ENCODE measurements at regions not wholly inside any gene's neighbourhood (a gene's known extent, or its start where the extent isn't known, plus 50 kb on each side); places are given as distances from the start of the nearest gene placed in this dataset.

- no peak for DNase-seq
Observed at GRCh38 chr17:65442691-65443090, 118.8 kb downstream of the AXIN2 start.

- no peak for DNase-seq
Observed at GRCh38 chr17:65442250-65442649, 119.2 kb downstream of the AXIN2 start.

DNA sequence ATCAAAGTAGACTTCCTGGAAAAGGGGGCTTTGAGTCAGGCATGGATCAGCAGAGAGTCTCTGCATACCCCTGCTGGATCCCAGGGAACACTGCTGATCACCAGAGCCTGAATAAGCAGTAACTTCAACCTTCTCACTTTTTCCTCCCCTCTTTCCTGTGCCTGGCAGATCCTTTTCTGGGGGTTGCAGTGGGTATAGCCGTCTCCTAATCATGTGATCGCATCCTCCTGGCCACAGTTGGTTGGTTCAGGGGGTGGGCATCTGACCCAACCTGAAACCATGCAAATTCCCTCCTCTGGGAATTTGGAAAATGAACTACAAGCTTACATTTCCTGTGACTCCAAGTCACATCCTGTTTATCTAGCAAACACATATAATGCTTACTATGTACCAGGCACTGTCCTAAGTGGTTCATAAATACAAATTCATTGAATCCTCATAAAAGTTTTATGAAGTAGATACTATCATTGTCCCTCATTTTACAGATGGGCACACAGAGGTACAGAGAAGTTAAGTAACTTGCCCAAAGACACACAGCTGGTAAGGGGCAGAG is 120.3 kb downstream of the AXIN2 start:
- no peak for DNase-seq

DNA sequence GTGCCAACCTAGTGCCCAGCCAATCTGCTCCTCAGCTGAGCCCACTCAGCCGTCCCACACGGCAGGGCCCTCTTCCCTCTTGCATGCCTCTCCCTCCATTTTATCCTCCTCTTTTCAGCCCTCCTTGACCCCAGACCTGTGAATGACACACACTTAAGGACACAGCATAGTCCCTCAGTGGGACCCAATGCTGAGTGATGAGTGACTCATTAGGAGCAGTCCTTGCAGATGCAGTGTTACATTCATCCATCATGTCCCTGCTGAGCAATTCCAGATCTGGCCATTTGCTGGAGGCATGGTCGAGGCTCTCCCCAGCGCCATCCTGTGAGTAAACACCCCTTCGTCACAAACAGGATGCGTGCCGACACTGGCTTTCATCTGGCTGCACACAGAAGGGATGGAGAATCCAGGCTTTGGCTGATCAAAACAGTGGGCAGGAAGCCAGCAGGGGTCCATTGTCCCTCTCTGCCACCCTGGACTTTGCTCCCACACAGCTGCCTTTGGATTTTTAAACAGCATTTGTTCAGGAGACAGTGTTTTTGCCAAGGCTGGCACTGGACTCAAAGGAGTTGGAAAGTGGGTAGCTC is 122.6 kb downstream of the AXIN2 start:
- no peak for DNase-seq

- DNase-seq, result no peak
Observed at GRCh38 chr17:65438173-65438572, 123.3 kb downstream of the AXIN2 start.

DNA sequence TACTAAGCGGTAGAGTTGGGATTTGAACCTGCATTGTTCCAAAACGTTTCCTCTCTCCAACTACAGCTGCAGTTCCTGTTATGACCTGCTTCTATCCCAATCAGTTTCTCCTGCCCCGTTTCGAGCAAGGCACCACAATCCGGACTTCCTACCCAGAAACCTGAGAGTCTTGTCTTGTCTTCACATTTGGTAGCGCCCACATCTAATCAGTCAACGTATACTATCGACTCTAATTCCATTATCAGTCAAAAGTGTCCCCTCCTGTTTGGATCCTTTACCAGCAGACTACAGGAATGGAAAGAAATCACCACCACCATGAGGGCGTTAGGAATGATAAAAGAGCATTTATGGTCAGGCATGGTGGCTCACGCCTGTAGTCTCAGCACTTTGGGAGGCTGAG is 124.6 kb downstream of the AXIN2 start:
- no peak for DNase-seq

DNA sequence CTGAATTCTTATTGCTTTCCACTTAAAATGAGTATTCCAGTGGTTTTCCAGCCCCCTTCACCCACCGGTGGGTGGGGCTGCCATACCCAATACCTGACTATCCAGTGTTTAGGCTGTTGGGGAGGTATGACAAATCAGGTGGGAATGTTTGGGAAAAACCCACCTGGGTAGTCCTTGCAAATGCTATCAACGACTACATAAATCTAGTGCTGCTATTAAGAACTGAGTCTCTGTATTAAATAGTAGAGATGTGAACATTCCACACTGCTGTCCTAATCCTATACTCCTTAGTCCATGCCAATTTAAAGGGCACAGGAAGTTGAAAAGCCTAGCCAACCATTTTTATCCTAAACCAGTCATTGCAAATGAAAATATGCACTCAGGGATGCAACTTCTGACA is 126.6 kb downstream of the AXIN2 start:
- no peak for DNase-seq

- no peak for DNase-seq
Observed at GRCh38 chr17:65434251-65434650, 127.2 kb downstream of the AXIN2 start.

DNA sequence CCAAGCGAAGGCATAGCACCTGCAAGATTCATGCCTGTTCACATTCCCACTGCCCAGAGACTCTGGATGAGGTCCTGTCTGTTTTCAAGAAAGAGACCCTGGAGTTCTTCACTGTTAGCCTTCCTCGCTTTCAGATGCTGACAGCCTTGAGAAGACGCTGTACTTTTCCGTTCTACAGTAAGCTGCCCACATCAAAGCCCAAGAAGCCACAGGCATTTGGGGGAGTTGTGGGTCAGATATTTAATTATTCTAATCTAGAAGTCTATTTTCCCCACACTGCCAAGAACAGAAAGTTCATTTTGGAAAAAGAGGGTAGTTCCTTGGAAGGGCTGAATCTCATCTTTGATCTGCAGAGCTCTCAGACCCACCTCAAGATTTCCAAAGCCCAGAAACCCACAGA is 127.9 kb downstream of the AXIN2 start:
- no peak for DNase-seq

- no peak for DNase-seq
Observed at GRCh38 chr17:65433157-65433556, 128.3 kb downstream of the AXIN2 start.

DNA sequence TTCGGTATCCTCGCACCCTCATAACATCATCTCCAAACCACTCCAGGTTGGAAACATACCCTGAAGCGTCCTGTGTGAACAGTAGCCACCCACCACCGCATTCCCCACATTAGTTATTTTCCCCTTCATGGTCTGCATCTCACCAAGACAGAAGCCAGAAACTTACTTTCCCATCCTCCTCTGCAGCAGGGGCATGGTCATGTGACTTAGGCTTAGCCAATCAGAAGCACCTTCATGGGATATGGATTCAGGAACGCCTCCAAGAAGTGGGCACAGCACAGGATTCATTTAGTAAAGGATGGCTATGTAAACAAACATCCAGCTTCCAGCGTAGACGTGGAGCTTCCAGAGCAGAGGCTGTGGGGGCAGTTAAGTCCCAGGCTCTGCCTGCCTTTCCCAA is 130.3 kb downstream of the AXIN2 start:
- DNase-seq, result no peak

- DNase-seq, result no peak
Observed at GRCh38 chr17:65430209-65430833, 131.1 kb downstream of the AXIN2 start.

GRCh38 chr17:65423346-65424140 is 137.9 kb downstream of the AXIN2 start:
- no peak for DNase-seq

DNA sequence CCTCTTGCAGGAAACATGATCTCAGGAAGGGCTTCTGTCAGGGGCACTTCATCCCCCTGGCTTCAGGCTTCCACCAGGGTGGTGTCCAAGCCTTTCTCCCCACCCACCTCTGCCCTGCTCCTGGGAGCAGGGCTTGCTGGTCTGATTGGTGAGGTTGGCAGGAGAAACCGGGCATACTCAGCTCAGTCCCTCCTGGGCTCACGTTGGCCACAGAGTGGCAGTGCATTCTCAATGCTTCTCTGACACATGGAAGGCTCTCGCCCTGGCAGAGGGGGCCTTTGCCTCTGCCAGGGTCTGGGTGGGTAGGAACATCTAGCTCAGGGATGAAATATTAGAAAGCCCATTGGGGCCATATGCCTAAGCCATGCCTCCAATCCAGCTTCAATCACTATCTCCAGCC is 142.8 kb downstream of the AXIN2 start:
- DNase-seq, result no peak

GRCh38 chr17:65417406-65418221 is 143.8 kb downstream of the AXIN2 start:
- no peak for DNase-seq

DNA sequence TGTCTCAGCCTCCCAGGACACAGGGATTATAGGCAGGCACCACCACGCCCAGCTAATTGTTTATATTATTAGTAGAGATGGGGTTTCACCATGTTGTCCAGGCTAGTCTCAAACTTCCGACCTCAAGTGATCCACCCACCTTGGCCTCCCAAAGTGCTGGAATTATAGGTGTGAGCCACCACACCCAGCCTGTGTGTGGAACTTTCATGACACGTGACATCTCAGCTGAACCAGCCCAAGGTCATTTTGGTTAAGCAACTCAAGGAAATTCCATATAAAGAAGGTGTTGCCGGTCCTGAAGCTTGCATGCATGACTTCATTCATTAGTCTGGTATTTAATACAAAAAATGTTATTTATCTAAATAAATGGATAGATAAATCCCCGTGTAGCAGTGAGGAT is 145.5 kb downstream of the AXIN2 start:
- no peak for DNase-seq

GRCh38 chr17:65413390-65413789 is 148.1 kb downstream of the AXIN2 start:
- DNase-seq, result no peak

DNA sequence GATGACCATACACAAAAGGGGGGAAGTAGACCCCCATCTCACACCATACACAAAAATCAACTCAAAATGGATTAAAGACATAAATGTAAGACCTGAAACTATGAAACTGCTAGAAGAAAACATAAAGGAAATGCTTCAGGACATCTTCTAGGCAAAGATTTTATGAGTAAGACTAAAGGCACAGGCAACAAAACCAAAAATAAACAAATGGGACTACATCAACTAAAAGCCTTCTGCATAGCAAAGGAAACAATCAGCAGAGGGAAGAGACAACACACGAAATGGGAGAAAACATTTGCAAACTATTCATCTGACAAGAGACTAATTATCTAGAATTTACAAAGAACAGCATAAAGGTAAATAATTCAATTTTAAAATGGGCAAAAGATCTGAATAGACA is 152.1 kb downstream of the AXIN2 start:
- no peak for DNase-seq

GRCh38 chr17:65408050-65408449 is 153.4 kb downstream of the AXIN2 start:
- DNase-seq, result no peak

- no peak for DNase-seq
Observed at GRCh38 chr17:65407017-65407416, 154.4 kb downstream of the AXIN2 start.

DNA sequence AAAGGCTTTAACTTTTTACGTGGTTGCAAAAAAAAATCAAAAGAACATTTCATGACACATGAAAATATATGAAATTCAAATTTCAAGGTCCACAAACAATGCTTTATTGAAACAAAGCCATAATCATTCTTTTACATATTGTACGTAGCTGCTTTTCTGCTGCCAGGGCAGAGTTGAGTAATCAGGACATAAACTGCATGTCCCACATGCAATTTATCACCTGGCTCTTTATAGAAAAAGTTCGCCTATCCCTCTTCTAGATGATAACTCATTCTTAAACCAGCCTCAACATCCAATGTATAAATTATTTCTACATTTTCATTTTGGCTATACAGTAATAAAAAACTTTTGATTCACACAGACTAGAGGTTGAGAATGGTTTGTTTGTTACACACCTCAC is 154.9 kb downstream of the AXIN2 start:
- no peak for DNase-seq

DNA sequence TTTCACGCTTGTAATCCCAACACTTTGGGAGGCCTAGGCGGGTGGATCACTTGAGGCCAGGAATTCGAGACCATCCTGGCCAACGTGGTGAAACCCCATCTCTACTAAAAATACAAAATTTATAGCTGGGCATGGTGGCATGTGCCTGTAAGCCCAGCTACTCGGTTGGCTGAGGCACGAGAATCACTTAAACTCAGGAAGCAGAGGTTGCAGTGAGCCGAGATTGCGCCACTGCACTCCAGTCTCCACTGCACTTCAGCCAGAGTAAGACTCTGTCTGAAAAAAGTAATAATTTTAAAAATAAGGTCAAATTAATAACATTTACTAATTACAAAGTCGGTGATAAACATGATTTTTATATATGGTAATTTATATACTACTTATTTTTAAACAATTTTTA is 155.9 kb downstream of the AXIN2 start:
- DNase-seq, result no peak

- DNase-seq, result no peak
Observed at GRCh38 chr17:65404761-65405160, 156.7 kb downstream of the AXIN2 start.
